Gastroesophageal sphincter (tissue), 3 donors: ENCODE measurements at regions not wholly inside any gene's neighbourhood (a gene's known extent, or its start where the extent isn't known, plus 50 kb on each side); places are given as distances from the start of the nearest gene placed in this dataset.

Experiments
- CTCF ChIP-seq, 4 experiments: fragments of 200-600 bp in 2 of 4; fragments of 450-650 bp in 2 of 4; sonication (generic) in 1 of 4; IDR thresholded peaks; one replicate each; pipeline ENCODE4 v1.5.1; 2017 to 2019; ENCODE audit warnings: antibody characterized with exemption in 4 of 4, mild to moderate bottlenecking in 2 of 4, moderate library complexity in 2 of 4
- POLR2AphosphoS5 ChIP-seq: sonication (generic); formaldehyde crosslinking; IDR thresholded peaks from one replicate; pipeline ENCODE4 v1.6.1; 2017; ENCODE audit warnings: antibody characterized with exemption

GRCh38 chr12:84694116-84694515 is 218.5 kb downstream of the SLC6A15 start:
- TF ChIP-seq CTCF (IDR thresholded peaks at IDR 0.05) = no peak
- no peak for TF ChIP-seq POLR2AphosphoS5
